Stimulated activated CD4-positive, alpha-beta T cell treated with anti-CD3 and anti-CD28 coated beads, TNF-alpha, amount 100 ng/mL, for 24 hours (primary cell): ENCODE measurements at regions not wholly inside any gene's neighbourhood (a gene's known extent, or its start where the extent isn't known, plus 50 kb on each side); places are given as distances from the start of the nearest gene placed in this dataset.
"Not testable (repeated sequence)": the region's sequence is repeated elsewhere in the genome, so short reads cannot be mapped to it uniquely, and the experiment has no call there.

Experiments used
- DNase-seq, 3 experiments: peaks; one replicate each; pipeline ENCODE4 v3.0.0-alpha.2; 2020; ENCODE audit warnings: low read depth in 3 of 3

DNA sequence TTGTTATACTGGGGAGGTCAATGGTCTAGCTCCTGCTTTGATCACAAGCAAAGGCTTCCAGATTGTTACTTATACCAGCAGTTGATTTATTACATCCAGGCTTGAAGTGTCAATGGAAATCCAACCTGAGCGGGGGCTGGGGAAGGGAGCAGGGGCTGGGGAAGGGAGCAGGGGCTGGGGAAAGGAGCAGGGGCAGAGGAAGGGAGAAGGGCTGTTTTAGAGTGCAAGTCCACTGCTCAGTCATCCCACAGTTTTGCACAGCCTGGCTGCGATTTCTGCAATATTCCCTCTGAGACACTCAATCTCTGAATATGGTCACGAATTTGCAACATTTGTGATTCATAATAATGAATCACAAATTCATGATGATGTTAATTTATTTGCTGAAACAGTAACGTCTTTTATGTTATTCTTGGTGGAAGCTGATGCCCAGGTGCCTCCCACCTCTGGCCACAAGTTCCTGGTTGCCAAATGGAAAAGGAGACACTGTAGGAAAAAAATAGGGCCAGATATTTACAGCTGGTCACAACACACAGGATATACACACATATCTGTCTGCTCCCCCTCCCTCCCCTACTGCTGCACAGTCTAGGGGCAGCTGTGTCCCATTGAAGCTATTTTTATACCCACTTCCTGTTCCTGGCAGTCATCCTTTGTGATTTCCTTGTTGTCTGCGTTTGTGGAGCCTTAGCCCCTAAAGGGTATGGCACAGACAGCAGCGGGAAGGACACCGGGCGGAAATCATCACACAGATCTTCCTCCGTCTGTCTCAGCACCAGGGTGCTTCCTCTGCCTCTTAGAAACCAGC lies 325.1 kb downstream of the GADD45G start:
- no peak for DNase-seq

DNA sequence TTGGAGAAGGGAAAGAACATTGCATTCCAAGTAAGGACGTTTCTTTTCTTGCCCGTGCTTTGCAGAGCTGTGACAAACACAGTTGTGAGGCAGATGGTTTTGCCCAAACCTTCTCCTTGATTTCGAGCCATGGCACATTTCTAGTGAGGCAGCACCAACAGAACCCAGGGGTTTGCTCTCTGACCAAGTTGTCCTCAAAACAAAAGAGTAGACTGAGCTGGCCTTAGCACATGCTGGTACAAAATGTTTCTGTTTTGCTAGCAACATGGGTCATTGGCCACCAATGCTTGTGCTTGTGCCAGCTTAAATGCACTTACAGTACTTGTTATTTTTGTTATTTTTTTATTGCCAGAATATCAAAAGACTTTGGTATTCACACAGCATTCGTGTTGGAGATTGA lies 328.8 kb downstream of the GADD45G start:
- no peak for DNase-seq

DNA sequence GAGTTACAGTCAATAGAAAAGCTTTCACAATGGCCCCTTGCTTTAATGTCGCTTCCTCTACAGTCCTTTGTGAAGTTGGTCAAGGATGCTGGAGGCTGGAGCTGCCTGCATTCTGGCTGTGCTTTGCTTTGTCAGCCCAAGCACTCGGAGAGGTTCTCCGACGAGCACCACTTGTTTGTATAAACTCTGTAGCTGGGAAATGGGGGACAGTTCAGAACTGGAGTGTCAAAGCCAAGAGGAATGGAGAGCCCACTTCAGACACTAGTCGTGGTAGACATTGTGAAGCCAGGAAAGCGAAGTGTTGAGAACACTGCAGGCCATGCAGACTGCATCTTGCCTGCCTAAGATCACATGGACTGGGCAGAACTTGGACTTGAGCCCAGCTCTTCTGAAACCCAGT lies 330.3 kb downstream of the GADD45G start:
- no peak for DNase-seq

DNA sequence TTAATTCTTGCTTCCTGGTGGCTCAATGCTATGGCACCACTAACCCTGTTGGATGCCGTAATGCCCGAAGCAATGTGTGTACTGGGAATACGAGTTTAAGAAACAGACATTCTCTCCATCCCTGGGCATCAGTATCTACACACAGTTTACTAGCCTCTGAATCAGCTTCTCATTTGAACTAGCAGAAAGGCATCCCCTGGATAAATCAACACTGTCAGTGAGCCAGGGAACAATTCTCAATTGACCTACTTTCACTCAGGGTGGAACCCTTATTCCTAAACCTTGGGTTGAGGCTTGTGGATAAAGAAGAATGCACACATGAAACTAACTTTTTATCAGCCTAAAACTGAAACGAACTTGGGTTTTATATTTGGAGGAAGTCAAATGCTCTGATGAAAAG lies 331.0 kb downstream of the GADD45G start:
- DNase-seq: no peak

DNA sequence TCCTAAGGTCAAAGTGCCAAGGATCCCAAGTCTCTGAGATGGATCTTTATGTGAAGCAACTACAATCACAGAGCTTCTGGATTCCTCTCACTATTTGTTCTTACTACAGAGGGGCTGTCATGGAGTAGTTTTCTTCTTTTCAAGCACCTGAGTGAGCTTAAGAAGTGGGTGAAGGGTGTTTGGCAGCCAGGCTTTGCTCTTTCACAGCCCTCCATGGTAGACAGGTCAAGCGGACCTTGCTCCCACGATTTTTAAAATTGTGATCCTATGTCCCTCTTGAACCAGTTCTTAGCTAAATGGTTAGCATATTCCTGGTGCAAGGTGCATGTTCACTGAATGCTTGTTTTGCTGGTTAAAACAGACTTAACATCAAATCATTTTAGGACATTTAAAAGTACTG lies 332.2 kb downstream of the GADD45G start:
- no peak for DNase-seq

DNA sequence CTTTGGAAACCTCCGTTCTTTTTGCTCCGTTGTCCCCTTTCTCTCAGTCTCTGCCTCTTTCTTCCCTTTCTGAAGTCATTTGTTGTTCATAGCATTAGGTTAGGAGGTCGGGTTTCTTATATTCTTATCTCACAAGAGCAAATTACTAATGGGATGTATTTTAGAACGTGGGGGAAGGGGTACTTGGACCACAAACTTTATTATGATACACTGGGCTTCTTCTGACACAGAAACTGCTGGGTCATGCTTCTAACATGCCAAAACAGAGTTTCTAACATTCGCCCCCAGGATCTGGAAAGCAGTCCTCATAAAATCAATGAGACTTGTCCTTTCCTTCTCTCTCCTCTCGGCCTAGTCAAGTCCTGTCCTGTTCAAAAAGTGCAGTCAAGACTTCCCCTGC lies 334.4 kb downstream of the GADD45G start:
- DNase-seq: no peak

DNA sequence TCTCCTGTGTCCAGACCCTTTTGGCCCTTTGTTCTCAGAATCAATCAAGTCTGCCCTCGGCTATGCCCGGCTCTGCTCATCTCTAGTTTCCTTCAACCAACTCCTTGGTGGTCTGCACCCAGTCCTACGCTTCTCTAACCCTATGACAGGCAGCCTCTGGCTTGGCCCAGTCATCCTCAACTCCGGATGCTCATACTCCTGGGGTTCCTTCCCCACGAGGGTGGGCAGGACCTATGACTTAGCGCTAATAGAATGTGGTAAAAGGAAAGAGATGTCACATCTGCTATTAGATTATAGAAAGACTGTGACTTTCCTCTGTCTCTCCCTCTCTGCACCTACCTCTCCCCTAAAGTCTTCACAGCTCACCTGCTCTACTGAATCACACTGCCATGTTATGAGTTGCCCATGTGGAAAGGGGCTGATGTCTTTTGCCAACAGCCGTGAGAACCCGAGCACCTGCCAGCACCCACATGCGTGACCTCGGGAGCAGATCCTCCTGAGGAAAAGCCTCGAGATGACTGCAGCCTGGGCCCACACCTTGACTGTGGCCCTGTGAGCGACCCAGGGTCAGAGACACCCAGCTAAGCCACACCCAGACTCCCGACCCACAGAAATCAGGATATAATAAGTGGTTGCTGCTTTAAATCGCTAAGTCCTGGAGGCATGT lies 334.9 kb downstream of the GADD45G start:
- DNase-seq: no peak

DNA sequence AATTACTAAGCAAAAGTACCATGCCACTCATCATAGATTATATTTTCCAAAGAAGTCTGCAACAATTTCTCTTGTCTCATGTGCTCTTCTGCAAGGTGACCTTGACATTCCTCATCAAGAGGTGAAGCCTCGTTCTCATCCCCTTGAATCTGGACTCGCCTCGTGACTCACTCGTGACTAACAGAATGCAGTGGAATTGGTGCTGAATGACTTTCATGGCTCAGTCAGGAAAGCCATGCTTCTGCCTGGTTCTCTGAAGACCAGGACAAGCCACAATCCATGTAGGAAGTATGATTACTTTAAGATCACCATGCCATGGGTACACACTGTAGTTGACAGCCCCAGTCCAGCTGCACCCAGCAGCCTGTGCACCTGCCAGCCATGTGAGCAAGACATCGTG lies 335.8 kb downstream of the GADD45G start:
- DNase-seq: no peak

DNA sequence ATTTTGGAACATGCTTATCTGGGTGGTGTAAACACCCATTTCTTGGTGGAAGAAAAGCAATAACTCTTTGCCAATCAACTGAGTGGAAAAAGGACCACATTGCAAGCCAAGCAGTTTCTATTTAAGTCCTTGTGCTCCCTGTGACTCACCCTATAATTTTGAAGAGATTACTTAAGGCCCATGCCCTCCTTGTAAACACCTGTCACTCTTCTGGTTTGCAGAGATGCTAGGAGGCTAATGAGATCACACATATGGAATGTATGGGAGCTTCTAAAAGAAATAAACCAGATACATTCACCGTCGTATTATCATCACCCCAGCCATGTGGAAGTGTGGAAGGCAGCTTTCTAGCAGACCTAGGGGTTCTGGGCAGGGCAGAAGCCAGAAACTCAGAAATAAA lies 337.1 kb downstream of the GADD45G start:
- no peak for DNase-seq

DNA sequence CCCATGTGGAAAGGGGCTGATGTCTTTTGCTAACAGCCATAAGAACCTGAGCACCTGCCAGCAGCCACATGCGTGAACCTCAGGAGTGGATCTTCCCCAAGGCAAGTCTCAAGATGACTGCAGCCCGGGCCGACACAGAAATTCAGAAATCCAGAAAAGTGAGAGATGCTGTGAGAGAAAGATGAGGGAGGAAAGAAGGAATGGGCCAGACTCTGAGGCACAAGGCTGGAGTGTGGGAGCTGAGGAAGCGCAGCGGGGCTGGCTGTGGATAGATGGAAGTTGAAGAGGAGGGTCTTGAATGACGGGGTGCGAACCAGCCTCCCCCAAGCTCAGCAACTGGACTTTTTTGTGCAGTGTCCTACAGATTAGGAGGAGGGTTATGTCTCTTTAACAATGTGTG lies 337.8 kb downstream of the GADD45G start:
- no peak for DNase-seq

DNA sequence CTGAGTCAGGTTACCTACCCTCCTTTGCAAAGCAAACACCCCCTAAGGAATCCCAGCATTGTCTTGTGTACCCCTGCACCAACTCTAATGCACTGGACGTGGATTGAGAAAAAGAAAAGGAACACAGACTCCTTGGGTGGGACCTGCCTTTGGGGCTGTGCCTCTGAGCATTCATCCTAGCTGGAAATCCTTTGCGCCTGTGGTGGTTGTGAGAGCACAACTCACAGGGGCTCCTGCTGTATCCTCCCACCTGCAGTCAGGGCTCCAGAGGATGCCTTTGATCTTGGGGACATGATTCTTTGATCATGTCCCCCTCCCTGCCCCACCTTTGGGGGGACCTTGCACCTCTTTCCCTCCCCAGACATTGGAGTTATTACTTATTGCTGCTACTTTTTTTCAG lies 338.5 kb downstream of the GADD45G start:
- no peak for DNase-seq

DNA sequence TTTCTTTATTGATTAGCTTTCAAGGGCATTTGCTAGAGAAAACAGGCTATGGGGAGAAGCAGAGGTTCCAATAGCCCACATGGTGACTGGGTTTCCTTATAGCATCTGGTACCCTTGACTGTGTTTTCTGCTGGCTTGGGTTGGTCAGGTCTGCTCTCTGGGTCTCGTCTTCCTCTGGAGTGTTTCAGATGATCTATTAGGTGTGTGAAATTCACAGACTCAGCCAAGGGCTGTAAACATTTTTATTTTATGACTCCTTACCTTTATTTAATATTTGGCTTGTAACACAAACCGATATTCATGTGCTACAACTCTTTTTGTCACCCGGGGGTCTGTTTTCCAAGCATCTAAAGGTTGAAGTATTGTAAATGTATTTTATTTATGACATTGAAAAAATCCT lies 338.9 kb downstream of the GADD45G start:
- no peak for DNase-seq

DNA sequence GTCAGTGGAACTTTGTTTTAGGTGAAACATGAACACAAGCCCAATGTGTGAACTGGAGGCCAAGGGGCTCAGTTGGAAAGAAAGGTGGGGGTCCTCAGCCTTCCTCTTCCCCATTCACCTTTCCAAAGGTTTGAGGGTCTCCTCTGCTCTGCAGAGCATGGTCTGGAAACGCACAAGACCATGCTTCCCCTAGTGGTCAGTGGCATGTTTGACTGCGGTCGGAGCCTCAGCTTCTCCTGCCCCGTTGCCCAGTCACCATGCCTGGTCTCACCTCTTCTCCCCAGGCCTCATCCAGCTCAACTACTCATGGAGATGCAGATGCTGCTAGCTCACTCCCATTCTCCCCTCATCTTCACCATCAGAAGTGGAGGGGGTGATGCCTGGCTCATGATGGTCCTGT lies 340.3 kb downstream of the GADD45G start:
- DNase-seq: no peak

DNA sequence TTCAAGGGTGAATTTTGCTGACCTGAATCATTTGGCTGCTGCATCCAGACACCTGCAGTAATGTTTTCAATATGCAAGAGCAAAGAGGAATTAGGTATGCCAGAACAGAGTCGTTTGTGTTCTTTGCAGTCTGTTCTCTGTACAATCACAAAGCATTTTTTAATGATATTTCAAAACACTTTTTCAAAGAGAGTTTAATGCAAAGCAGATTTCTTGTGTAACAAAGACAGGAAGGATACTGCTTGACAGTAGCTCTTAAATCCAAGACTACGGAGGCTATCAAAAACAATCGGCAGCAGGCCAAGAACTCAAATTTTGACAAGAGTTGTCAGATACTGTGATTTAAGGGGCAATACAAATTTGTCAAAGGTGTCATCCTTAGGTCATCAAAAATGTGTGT lies 341.9 kb downstream of the GADD45G start:
- no peak for DNase-seq

DNA sequence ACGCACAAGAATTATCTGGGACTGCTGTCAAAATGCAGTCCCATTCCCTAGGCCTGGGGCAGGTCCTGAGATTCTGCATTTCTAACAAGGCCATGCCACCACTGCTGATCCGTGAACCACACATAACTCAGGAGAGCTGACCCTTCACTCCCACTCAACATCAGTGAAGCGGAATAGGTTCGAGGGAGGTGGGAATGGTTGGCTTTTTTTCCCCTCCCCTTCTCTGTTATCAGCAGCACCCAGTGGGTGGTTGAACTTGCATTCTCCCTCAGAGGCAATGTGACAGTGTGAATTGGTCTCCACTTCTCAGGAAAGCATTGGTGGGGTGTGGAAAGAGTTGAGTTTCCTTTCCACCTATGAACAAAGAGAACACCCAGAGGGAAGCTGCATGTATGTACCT lies 344.3 kb downstream of the GADD45G start:
- no peak for DNase-seq

DNA sequence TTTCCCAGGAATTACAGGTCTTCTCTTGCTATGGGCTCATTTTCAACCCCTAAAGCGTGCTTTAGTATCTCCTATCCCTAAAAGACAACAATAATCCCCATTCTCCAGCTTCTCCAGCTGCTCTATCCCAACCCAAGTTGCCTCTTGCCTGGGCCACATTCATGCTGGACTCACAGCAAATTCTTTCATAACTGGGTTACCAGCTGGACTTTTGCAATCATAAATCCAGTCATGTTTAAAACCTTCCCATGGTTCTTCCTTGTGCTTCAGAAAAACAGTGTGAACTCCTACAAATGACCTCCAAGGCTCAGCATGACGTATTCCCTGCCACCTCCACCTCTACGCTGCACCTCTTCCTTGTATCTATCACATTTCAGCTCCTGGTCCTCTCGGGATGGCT lies 346.9 kb downstream of the GADD45G start:
- DNase-seq: no peak

DNA sequence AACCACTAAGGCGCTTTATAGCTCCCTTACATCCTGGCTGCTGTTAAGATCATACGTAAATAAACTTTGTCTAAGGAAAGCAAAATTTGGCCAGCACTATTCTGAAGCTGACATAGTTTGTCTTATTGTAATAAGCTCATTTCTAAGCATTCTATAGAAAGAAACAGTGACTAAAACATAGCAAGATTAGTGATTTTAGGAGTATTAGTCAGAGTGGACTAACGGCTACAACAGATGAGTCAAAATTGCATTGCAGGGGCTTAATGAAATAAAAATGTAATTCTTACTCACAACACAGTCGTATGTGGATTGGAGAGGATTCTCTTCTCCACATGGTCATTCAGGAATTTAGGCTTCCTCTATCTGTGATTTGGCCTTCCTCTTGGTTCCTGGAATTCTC lies 347.6 kb downstream of the GADD45G start:
- no peak for DNase-seq

DNA sequence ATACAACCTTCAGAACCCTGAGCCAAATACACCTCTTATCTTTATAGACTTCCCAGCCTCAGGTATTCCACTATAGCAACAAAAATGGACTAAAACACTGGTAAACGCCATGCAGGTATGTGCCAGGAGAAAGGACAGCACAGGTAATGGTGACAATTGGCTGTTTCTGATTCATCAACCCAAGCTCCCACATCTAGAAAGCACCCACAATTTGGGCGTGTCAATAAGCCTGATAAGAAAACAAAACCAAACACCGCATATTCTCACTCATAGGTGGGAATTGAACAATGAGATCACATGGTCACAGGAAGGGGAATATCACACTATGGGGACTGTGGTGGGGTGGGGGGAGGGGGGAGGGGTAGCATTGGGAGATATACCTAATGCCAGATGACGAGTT lies 348.5 kb downstream of the GADD45G start:
- not testable (repeated sequence) for DNase-seq

DNA sequence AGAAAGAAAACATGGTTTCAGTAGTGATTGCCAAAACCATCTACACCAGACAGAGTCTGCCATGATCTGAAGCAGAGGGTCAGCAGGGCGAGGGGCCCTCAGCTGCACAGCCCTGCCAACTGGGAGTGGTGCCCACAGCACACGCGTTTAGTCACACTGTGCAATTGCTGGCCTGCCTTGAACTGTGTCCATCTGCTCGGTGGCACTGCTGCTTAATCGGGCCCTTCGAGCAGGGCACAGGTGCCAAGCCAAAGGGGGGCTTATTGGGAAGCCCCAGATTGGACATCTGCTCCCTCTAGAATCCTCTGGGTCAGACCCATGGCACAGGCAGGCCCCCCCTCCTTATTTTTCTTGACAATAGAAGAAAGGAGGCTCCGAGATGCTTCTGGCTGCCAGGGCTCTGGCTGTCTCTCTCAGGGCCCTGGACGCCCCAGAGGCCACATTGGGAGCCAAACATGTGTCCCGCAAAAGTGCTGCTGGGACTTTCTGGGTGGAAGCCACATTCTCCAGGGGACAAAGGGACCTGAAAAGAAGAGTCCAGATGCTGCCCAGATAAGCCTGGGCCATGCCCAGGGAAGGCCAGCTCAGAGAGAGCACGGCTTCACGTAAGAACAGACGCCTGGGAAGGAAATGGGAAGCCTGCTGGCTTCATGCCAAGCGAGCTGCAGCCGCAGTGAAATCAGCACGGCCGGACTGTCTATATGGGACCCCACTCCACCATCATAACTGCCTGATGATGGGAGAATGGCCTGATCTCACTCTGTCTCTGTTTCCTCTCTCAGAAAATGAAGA lies 349.2 kb downstream of the GADD45G start:
- no peak for DNase-seq

DNA sequence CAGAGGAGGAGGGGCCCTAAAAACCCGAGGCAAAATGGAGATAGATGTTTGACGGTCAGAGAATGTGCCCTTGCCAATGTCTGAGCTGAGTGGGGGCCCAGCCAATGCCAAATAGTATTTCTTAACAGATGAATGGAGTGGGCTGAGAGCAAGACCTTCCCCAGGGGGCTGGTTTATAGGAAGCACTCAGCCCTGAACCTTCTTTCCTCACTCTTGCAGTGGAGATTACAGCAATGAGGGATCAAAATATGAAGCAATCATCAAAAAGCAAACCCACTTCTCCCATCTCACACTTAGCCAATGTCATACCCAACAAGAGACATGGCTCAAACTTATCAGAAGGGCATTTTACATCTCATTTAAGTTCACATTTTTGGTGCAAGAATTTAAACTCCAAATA lies 350.3 kb downstream of the GADD45G start:
- DNase-seq: no peak

DNA sequence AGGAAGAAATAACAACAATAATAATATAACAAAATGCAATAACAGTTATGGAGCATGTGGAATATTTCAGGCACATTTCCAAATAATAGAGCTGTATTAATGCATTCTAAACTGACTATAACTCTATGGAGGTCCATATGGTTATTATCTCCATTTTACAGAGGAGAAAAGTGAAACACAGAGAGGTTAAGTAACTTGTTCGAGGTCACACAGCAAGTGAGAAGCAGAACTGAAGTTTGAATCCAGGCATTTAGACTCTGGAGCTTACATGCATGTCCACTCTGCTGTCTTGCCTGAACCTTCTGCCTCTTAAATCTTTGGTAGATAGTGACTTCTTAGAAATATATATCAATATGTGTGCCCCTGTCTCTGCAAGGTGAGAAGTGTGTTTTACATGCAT lies 350.8 kb downstream of the GADD45G start:
- no peak for DNase-seq

DNA sequence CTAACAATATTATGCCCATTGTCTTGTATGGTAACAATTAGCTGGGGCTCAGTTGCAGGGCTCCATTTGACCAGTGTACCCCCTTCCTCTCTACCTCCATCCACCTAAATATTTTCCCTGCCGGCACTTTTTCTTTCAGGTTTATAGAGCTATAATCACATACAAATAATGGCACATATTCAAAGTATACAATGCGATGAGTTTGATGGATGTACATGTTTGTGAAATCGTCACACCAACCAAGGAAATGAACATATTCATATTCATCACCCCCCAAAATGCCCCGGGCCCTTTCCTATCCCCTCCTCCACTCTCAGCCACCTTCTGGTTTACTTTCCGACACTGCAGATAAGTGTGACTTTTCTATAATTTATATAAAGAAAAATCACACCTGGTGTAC lies 351.5 kb downstream of the GADD45G start:
- DNase-seq: no peak

DNA sequence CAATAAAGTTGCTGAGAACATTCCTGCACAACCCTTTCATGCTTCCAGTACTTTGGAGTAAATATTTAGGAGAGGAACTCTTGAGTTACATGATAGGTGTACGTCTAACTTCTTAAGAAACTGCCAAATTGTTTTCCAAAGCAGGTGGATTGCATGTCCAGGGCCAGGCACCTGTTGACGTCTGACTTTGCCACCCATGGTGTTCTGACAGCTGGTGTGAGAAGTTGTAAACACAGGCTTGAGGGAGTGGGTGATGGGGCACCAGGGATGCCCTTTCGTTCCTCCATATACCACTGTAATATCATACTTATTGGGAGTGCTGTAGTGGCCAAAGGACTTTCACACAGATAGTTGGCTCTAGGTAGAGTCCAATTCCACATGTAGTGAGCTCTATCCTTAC lies 352.1 kb downstream of the GADD45G start:
- no peak for DNase-seq
